ENCODE measurements at regions not wholly inside any gene's neighbourhood (a gene's known extent, or its start where the extent isn't known, plus 50 kb on each side); places are given as distances from the start of the nearest gene placed in this dataset.

- no peak overlapping the region for H3K4me3 ChIP-seq
- H3K36me3 ChIP-seq = no peaks in the 10 kb centered on the region
- no peaks in the 10 kb centered on the region for H3K27me3 ChIP-seq
- intact Hi-C loops (cut with DNase I) = no loop called here
- TF ChIP-seq CTCF (IDR thresholded peaks at IDR 0.05) = no peak
- no peaks in the 10 kb centered on the region for H3K4me1 ChIP-seq
- ATAC-seq (no peak), DNase-seq (no peak)
- H3K9me3 ChIP-seq = no peaks in the 10 kb centered on the region
- no peak overlapping the region for H3K27ac ChIP-seq
Observed at GRCh38 chr11:101743828-101744227, 160.0 kb upstream of the TRPC6 start.

GRCh38 chr11:101741479-101742175, 157.8 kb upstream of the TRPC6 start:
- TF ChIP-seq CTCF (IDR thresholded peaks at IDR 0.05) = no peak
- ATAC-seq (no peak), DNase-seq (no peak)
- no peaks in the 10 kb centered on the region for H3K27me3 ChIP-seq
- H3K4me1 ChIP-seq = no peaks in the 10 kb centered on the region
- no peak overlapping the region for H3K4me3 ChIP-seq
- intact Hi-C loops (cut with DNase I) = no loop called here
- no peaks in the 10 kb centered on the region for H3K9me3 ChIP-seq
- H3K36me3 ChIP-seq = no peaks in the 10 kb centered on the region
- H3K27ac ChIP-seq = no peak overlapping the region

GRCh38 chr11:101741061-101741460, 157.3 kb upstream of the TRPC6 start:
- Histone ChIP-seq H3K27ac (no peak overlapping the region), H3K4me3 (no peak overlapping the region), H3K4me1 (no peaks in the 10 kb centered on the region), H3K9me3 (no peaks in the 10 kb centered on the region), H3K27me3 (no peaks in the 10 kb centered on the region), H3K36me3 (no peaks in the 10 kb centered on the region)
- TF ChIP-seq CTCF (IDR thresholded peaks at IDR 0.05) = no peak
- intact Hi-C loops (cut with DNase I) = no loop called here
- DNase-seq = no peak
- no peak for ATAC-seq

GRCh38 chr11:101738452-101738851, 154.6 kb upstream of the TRPC6 start:
- Histone ChIP-seq H3K36me3 (no peaks in the 10 kb centered on the region), H3K4me3 (no peak overlapping the region), H3K27ac (no peak overlapping the region), H3K4me1 (no peaks in the 10 kb centered on the region), H3K9me3 (no peaks in the 10 kb centered on the region), H3K27me3 (no peaks in the 10 kb centered on the region)
- intact Hi-C loops (cut with DNase I) = no loop called here
- no peak for DNase-seq
- no peak for ATAC-seq
- no peak for TF ChIP-seq CTCF (IDR thresholded peaks at IDR 0.05)

DNA sequence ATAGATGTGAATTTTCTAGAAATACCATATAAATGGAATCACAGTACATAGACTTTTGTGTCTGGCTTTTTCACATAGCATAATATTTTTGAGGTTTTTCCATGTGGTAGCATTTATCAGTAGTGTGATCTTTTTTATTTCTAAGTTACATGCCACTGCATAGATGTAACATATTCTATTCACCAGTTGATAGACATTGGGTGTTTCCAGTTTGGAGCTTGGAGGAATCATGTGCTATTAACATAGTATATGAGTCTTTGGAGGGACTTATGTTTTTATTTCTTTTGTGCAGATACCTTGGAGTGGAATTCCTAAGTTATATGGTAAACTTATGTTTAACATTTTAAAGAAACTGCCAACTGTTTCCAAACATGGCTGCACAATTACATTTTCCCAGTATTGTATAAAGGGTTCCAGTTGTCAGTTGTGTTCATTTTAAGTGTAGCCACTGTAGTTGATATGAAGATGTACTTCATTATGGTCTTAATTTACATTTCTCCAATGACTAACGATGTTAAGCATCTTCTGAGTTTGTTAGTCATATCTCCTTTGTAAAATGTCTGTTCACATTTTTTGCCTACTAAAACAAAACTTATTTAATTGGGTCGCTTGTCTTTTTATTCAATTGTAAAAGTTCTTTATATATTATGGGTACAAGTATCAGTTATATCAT, 145.7 kb upstream of the TRPC6 start:
- Histone ChIP-seq H3K4me1 (no peaks in the 10 kb centered on the region), H3K27me3 (no peaks in the 10 kb centered on the region), H3K27ac (no peak overlapping the region), H3K9me3 (no peaks in the 10 kb centered on the region), H3K36me3 (no peaks in the 10 kb centered on the region), H3K4me3 (no peak overlapping the region)
- intact Hi-C loops (cut with DNase I) = no loop called here
- ATAC-seq (no peak), DNase-seq (no peak)
- no peak for TF ChIP-seq CTCF (IDR thresholded peaks at IDR 0.05)

Data from left lung (tissue), 4 donors.